ENCODE measurements at regions not wholly inside any gene's neighbourhood (a gene's known extent, or its start where the extent isn't known, plus 50 kb on each side); places are given as distances from the start of the nearest gene placed in this dataset.

DNA sequence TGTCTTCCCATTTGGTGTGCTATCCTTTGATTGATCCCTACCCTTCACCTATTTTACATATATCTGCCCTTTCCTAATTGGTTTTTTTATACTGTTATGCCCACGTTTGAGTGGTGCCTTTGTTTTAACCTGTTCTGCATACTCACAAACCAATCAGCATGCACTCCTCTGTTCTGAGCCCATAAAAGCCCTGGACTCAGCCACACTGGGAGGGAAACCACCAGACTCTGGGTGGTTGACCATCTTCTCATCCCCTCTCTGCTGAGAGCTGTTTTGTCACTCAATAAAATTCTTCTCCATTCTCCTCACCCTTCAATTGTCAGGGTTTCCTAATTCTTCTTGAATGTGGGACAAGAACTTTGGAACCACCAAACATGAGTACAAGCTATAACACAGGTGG lies 989.8 kb downstream of the ADGRL2 start:
- TF ChIP-seq GATA2 (IDR thresholded peaks at IDR 0.05; ENCODE audit: low read depth, low read length) (no peak), GATA3 (IDR thresholded peaks at IDR 0.05; ENCODE audit: low read depth, low read length) (no peak)

DNA sequence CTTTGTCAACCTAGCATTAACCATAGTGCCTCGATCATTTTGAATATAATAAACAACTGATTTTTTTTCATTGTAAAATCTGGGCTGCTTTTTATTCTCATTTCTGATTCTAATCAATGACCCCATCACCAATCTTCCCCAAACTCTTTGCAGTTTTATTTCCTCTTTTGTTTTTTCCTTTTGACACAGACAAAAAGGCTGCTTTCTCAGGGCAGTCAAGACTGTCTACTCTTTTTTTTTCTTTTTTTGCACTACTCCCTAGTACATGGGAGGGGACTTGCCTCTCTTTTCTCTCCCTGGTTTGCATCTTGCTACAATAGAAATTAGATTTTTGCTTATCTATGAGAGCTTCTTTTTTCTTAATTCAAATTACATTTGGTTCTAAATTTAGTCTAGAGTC lies 987.9 kb downstream of the ADGRL2 start:
- no peak for TF ChIP-seq GATA3 (IDR thresholded peaks at IDR 0.05; ENCODE audit: low read depth, low read length)
- TF ChIP-seq GATA2 (IDR thresholded peaks at IDR 0.05; ENCODE audit: low read depth, low read length) = no peak

GRCh38 chr1:82788038-82788437 lies 987.3 kb downstream of the ADGRL2 start:
- TF ChIP-seq GATA3 (IDR thresholded peaks at IDR 0.05; ENCODE audit: low read depth, low read length) (no peak), GATA2 (IDR thresholded peaks at IDR 0.05; ENCODE audit: low read depth, low read length) (no peak)

- TF ChIP-seq GATA2 (IDR thresholded peaks at IDR 0.05; ENCODE audit: low read depth, low read length) (no peak), GATA3 (IDR thresholded peaks at IDR 0.05; ENCODE audit: low read depth, low read length) (no peak)
Observed at GRCh38 chr1:82786883-82787282, 986.1 kb downstream of the ADGRL2 start.

DNA sequence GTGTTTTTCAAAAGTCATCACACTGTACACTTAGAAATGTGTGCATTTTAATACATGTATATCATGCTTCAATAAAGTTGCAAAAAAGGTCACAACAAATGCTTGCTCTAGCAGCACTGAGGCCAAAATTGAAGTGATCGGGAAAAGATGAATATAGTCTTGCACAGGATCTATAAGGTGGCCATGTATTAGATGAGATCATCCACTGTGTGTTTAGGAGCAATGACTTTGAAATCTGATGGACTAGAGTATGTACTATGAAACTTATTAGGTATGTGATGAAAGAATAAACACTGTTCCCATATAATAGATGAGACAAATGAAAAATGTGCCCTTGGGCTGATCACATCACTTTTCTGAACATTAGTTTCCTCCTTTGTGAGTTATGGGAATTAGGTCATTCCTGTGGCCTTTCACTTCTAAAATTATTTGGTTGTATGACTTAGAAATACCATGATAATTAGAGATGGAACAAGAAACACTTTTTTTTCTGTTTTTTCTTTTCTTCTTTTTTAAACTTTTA lies 984.6 kb downstream of the ADGRL2 start:
- TF ChIP-seq GATA3 (IDR thresholded peaks at IDR 0.05; ENCODE audit: low read depth, low read length) (no peak), GATA2 (IDR thresholded peaks at IDR 0.05; ENCODE audit: low read depth, low read length) (no peak)

DNA sequence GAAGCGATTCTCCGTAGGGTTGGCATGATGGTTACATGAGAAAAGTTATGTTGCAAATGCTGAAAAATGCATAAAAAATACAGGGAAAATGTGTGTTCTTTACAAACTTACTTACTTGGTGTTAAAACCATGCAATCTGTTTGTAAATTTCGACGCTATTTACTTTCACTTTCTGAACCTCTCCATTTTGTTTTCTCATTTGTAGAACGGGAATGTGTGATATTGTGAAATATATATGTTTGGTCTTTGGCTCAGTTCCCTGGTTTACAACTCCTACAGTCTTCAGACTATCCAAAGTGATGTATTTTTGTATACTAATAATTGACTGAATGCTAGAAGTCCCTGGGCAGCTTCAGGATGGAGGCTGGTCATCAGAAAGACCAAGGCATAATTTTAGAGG lies 982.3 kb downstream of the ADGRL2 start:
- TF ChIP-seq GATA2 (IDR thresholded peaks at IDR 0.05; ENCODE audit: low read depth, low read length) (no peak), GATA3 (IDR thresholded peaks at IDR 0.05; ENCODE audit: low read depth, low read length) (no peak)

DNA sequence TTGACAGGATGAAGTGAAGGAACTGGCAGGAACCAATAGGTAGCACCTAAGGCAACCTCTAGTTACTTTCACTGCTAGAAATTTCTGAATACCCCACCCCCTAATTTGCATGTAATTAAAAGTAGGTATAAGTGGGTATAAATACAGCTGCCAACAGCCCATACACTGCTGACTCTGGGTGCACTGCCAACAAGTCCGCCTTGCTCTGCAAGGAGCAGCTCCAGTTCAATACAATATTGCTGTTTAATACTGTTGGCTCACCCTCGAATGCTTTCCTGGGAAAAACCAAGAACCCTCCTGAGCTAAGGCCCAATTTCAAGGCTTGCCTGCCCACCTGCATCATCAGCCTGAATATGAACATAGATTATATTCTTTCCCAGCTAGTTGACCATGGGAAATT lies 981.9 kb downstream of the ADGRL2 start:
- no peak for TF ChIP-seq GATA3 (IDR thresholded peaks at IDR 0.05; ENCODE audit: low read depth, low read length)
- no peak for TF ChIP-seq GATA2 (IDR thresholded peaks at IDR 0.05; ENCODE audit: low read depth, low read length)

DNA sequence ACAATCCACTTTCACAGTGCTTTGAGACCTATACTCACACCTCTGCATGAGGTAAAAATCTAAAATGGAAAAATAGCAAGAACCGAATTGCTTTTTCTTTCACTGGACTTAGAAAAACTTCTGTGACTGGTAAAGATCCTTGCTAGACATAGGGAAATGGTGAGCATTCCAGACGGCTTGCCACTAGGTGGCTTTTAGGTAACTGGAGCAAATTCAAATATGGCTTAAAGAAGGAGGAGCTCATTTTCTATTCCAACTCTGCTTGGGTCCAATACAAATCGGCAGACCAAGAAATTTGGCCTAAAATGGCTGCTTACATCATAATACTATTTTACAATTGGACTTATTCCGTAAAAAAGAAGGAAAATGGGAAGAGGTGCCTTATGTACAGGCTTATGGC lies 977.9 kb downstream of the ADGRL2 start:
- no peak for TF ChIP-seq GATA2 (IDR thresholded peaks at IDR 0.05; ENCODE audit: low read depth, low read length)
- TF ChIP-seq GATA3 (IDR thresholded peaks at IDR 0.05; ENCODE audit: low read depth, low read length) = no peak

- no peak for TF ChIP-seq GATA3 (IDR thresholded peaks at IDR 0.05; ENCODE audit: low read depth, low read length)
- TF ChIP-seq GATA2 (IDR thresholded peaks at IDR 0.05; ENCODE audit: low read depth, low read length) = no peak
Observed at GRCh38 chr1:82777240-82777639, 976.5 kb downstream of the ADGRL2 start.

- TF ChIP-seq GATA3 (IDR thresholded peaks at IDR 0.05; ENCODE audit: low read depth, low read length) = no peak
- no peak for TF ChIP-seq GATA2 (IDR thresholded peaks at IDR 0.05; ENCODE audit: low read depth, low read length)
Observed at GRCh38 chr1:82775406-82776000, 974.8 kb downstream of the ADGRL2 start.

DNA sequence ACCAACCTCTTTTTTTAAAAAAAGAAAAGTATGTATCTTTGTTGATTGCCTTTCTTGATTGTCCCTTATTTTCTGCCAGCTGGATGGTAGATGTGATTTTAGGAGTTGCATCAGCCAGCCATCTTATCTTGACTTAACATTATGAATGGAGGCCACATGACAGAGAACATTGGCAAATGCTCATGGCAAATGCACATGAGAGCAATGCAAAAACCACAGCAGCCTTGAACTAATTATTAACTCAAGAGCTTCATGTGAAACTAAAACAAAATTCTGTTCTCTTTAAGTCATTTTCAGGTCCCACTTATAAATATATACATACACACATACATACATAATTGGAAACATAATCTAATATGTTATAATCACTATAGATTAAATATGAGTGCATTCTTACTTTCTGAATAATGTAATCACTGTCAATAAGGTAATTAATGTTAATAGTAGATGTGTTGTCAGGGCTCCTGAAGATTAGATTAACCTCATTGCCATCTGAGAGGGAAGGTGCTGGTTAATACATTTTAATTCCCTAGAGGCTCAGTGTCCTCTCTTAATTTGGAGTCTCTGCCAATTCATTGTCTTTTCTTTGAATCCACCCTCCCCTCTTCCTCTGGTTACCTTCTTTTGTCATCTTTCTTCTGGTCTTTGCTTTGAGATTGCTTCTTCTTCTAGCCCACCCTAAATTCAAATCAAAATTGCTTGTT lies 962.2 kb downstream of the ADGRL2 start:
- TF ChIP-seq GATA2 (IDR thresholded peaks at IDR 0.05; ENCODE audit: low read depth, low read length) = no peak

- TF ChIP-seq GATA3 (IDR thresholded peaks at IDR 0.05; ENCODE audit: low read depth, low read length) (no peak), GATA2 (IDR thresholded peaks at IDR 0.05; ENCODE audit: low read depth, low read length) (no peak)
Observed at GRCh38 chr1:82759035-82759434, 958.3 kb downstream of the ADGRL2 start.

DNA sequence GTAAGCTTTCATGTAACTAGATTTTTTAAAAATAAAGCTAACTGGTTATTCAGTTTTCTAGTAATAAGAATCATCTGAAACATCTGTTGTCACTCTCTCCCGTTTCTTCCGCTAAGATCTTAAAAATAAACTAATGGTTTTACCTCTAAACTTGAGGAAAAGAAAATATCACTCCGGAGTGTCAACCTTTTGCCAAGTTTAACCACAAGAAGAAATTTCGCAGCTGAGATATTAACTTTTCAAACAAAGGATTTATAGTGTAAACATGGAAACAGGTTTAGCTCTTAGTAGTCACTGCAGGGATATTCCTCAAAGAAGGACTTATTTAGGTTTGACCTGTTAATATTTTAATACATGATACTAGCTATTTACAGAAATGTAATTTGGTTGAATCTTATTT lies 954.9 kb downstream of the ADGRL2 start:
- no peak for TF ChIP-seq GATA2 (IDR thresholded peaks at IDR 0.05; ENCODE audit: low read depth, low read length)
- TF ChIP-seq GATA3 (IDR thresholded peaks at IDR 0.05; ENCODE audit: low read depth, low read length) = no peak

DNA sequence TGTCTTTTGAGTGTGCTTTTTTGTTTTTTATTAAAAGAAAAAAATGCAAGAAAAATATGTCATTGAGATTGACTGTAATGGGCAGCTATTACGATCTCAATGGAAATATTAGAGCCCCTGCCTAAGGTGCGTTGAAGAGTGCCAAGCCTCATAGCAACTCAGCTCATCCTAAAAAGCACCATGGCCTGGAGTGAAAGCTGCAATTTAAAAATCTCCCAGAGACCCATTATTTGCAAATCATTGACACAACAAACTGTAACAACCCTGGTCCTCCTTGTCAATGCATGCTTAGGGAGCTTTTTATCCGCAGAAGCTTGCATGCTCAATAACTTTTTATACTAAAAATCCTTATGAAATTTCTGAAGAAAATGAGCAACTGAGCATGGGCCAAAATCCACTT lies 954.5 kb downstream of the ADGRL2 start:
- TF ChIP-seq GATA3 (IDR thresholded peaks at IDR 0.05; ENCODE audit: low read depth, low read length) (no peak), GATA2 (IDR thresholded peaks at IDR 0.05; ENCODE audit: low read depth, low read length) (no peak)

DNA sequence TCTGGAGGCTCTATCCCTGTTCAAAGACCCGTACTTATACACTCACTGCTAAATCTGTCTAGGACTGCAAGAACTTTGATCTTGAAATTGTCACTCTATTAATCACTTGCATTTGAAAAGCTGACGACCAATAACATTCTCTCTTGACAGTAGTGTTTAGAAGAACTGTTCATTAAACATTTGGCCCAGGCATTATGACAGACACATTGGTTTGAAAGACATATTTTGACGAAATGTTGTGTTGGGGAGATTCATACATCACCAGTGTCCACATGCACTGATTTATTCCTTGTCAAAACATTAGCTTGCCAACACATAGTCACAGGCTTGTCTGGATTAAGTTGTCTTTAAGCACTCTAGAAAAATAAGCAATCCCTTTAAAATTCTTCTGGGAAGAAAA lies 951.3 kb downstream of the ADGRL2 start:
- TF ChIP-seq GATA2 (IDR thresholded peaks at IDR 0.05; ENCODE audit: low read depth, low read length) = no peak
